ENCODE measurements at regions not wholly inside any gene's neighbourhood (a gene's known extent, or its start where the extent isn't known, plus 50 kb on each side); places are given as distances from the start of the nearest gene placed in this dataset.

GRCh38 chr9:111162026-111162425 is 123.8 kb upstream of the LPAR1 start:
- TF ChIP-seq POLR2A (IDR thresholded peaks at IDR 0.05; ENCODE audit: low read depth, low read length): no peak
- TF ChIP-seq POLR2AphosphoS5 (IDR thresholded peaks at IDR 0.05; ENCODE audit: low read depth, low read length): no peak

Measured in GM12892 (cell line).